SKM-1 treated with dmso at 0.1 percent for 144 hours (cell line): ENCODE measurements at regions not wholly inside any gene's neighbourhood (a gene's known extent, or its start where the extent isn't known, plus 50 kb on each side); places are given as distances from the start of the nearest gene placed in this dataset.

Experiments
- DNase-seq: peaks from one replicate; lab custom pipeline; 2025; ENCODE audit not compliant: unreplicated experiment; lab: John Stamatoyannopoulos, UW

GRCh38 chr4:56286763-56287162, 100.5 kb downstream of the AASDH start:
- DNase-seq, result no peak

- DNase-seq, result no peak
Observed at GRCh38 chr4:56283375-56283774, 103.9 kb downstream of the AASDH start.

- no peak for DNase-seq
Observed at GRCh38 chr4:56282004-56282403, 105.3 kb downstream of the AASDH start.

- no peak for DNase-seq
Observed at GRCh38 chr4:56276547-56276946, 110.7 kb downstream of the AASDH start.

- no peak for DNase-seq
Observed at GRCh38 chr4:56273391-56273790, 113.9 kb downstream of the AASDH start.

GRCh38 chr4:56272927-56273326, 114.4 kb downstream of the AASDH start:
- DNase-seq, result no peak

- DNase-seq, result no peak
Observed at GRCh38 chr4:56272003-56272402, 115.3 kb downstream of the AASDH start.

- no peak for DNase-seq
Observed at GRCh38 chr4:56271131-56271530, 116.2 kb downstream of the AASDH start.

GRCh38 chr4:56267558-56267957, 119.7 kb downstream of the AASDH start:
- no peak for DNase-seq

GRCh38 chr4:56264873-56265272, 122.4 kb downstream of the AASDH start:
- no peak for DNase-seq

- DNase-seq, result no peak
Observed at GRCh38 chr4:56261027-56261426, 126.3 kb downstream of the AASDH start.

- no peak for DNase-seq
Observed at GRCh38 chr4:56260320-56260719, 127.0 kb downstream of the AASDH start.

- DNase-seq, result no peak
Observed at GRCh38 chr4:56259655-56260054, 127.6 kb downstream of the AASDH start.

- no peak for DNase-seq
Observed at GRCh38 chr4:56255820-56256219, 131.5 kb downstream of the AASDH start.

GRCh38 chr4:56253666-56254305, 133.5 kb downstream of the AASDH start:
- no peak for DNase-seq

GRCh38 chr4:56252561-56253152, 134.6 kb downstream of the AASDH start:
- no peak for DNase-seq

GRCh38 chr4:56251556-56251955, 135.7 kb downstream of the AASDH start:
- DNase-seq, result no peak

GRCh38 chr4:56250776-56251175, 136.5 kb downstream of the AASDH start:
- no peak for DNase-seq

- DNase-seq, result no peak
Observed at GRCh38 chr4:56247646-56248045, 139.6 kb downstream of the AASDH start.

- no peak for DNase-seq
Observed at GRCh38 chr4:56246233-56246610, 141.1 kb downstream of the AASDH start.

- no peak for DNase-seq
Observed at GRCh38 chr4:56245547-56246232, 141.6 kb downstream of the AASDH start.

- no peak for DNase-seq
Observed at GRCh38 chr4:56244681-56245080, 142.6 kb downstream of the AASDH start.

GRCh38 chr4:56243107-56243506, 144.2 kb downstream of the AASDH start:
- no peak for DNase-seq
